Immature natural killer cell (primary cell): ENCODE measurements at regions not wholly inside any gene's neighbourhood (a gene's known extent, or its start where the extent isn't known, plus 50 kb on each side); places are given as distances from the start of the nearest gene placed in this dataset.

ENCODE experiments used
- DNase-seq, 3 donors: peaks; one replicate each; pipeline ENCODE4 v3.0.0; 2022; ENCODE audit warnings: mixed read lengths in 1 of 3
- H3K27ac Mint-ChIP-seq, 6 donors: one replicate each; pipeline ENCODE4 v1.8.0; 2020; ENCODE audit warnings: mixed read lengths in 6 of 6, mild to moderate bottlenecking in 5 of 6, inconsistent platforms in 4 of 6, moderate library complexity in 3 of 6
- H3K27me3 Mint-ChIP-seq, 3 donors: one replicate each; pipeline ENCODE4 v1.8.0; 2020 to 2021; ENCODE audit warnings: low read depth in 3 of 3, mild to moderate bottlenecking in 3 of 3, mixed read lengths in 3 of 3, moderate library complexity in 3 of 3, inconsistent platforms in 1 of 3
- H3K36me3 Mint-ChIP-seq, 3 donors: one replicate each; pipeline ENCODE4 v1.8.0; 2020; ENCODE audit warnings: mixed read lengths in 3 of 3, inconsistent platforms in 2 of 3, mild to moderate bottlenecking in 2 of 3
- H3K4me1 Mint-ChIP-seq, 2 donors: one replicate each; pipeline ENCODE4 v1.8.0; 2020; ENCODE audit warnings: inconsistent platforms in 2 of 2, mild to moderate bottlenecking in 2 of 2, mixed read lengths in 2 of 2, moderate library complexity in 1 of 2
- H3K4me3 Mint-ChIP-seq, 5 donors: one replicate each; pipeline ENCODE4 v1.8.0; 2020; ENCODE audit warnings: mild to moderate bottlenecking in 5 of 5, mixed read lengths in 5 of 5, inconsistent platforms in 3 of 5, moderate library complexity in 3 of 5
- H3K9me3 Mint-ChIP-seq, 6 donors: one replicate each; pipeline ENCODE4 v1.8.0; 2020; ENCODE audit warnings: mild to moderate bottlenecking in 6 of 6, mixed read lengths in 6 of 6, inconsistent platforms in 4 of 6, moderate library complexity in 3 of 6

- Mint-ChIP-seq H3K9me3 (peaks cover 0 to 10% (median 3%) of the 10 kb centered on the region in 6 donors), H3K4me3 (no peak overlapping the region), H3K27me3 (no peaks in the 10 kb centered on the region), H3K4me1 (no peaks in the 10 kb centered on the region), H3K36me3 (no peaks in the 10 kb centered on the region), H3K27ac (no peak overlapping the region)
- no peak for DNase-seq
These were observed 886.8 kb upstream of the SEMA6A start for GRCh38 chr5:117461403-117461802.

GRCh38 chr5:117457656-117458055 lies 883.0 kb upstream of the SEMA6A start:
- Mint-ChIP-seq H3K27me3 (no peaks in the 10 kb centered on the region), H3K4me3 (no peak overlapping the region), H3K4me1 (no peaks in the 10 kb centered on the region), H3K36me3 (no peaks in the 10 kb centered on the region), H3K27ac (no peak overlapping the region), H3K9me3 (peaks cover 0 to 8% (median 1%) of the 10 kb centered on the region in 6 donors)
- DNase-seq, result no peak

- Mint-ChIP-seq H3K4me1 (no peaks in the 10 kb centered on the region), H3K4me3 (no peak overlapping the region), H3K9me3 (peaks cover 0 to 8% (median 1%) of the 10 kb centered on the region in 6 donors), H3K36me3 (no peaks in the 10 kb centered on the region), H3K27ac (no peak overlapping the region), H3K27me3 (no peaks in the 10 kb centered on the region)
- DNase-seq, result no peak
These were observed 882.3 kb upstream of the SEMA6A start for GRCh38 chr5:117456866-117457470.

- H3K36me3 Mint-ChIP-seq, result no peaks in the 10 kb centered on the region
- no peaks in the 10 kb centered on the region for H3K27me3 Mint-ChIP-seq
- no peak for DNase-seq
- H3K9me3 Mint-ChIP-seq, result peaks cover 0 to 6% (median under 1%) of the 10 kb centered on the region in 6 donors
- H3K4me1 Mint-ChIP-seq, result no peaks in the 10 kb centered on the region
- H3K27ac Mint-ChIP-seq, result no peak overlapping the region
- peak overlapping the region in 4 of 5 donors; percentile 19 to 68 (median 40) for H3K4me3 Mint-ChIP-seq
These were observed 880.9 kb upstream of the SEMA6A start for GRCh38 chr5:117455236-117456233.

- peak overlapping the region in 4 of 5 donors; percentile 19 to 68 (median 40) for H3K4me3 Mint-ChIP-seq
- H3K4me1 Mint-ChIP-seq, result no peaks in the 10 kb centered on the region
- no peaks in the 10 kb centered on the region for H3K36me3 Mint-ChIP-seq
- H3K27ac Mint-ChIP-seq, result no peak overlapping the region
- peak; percentile 10 to 35 (median 22) for DNase-seq
- H3K9me3 Mint-ChIP-seq, result peaks cover 0 to 6% (median 0%) of the 10 kb centered on the region in 6 donors
- H3K27me3 Mint-ChIP-seq, result no peaks in the 10 kb centered on the region
These were observed 880.1 kb upstream of the SEMA6A start for GRCh38 chr5:117454716-117455212.

- H3K9me3 Mint-ChIP-seq, result peaks cover 0 to 12% (median 4%) of the 10 kb centered on the region in 6 donors
- H3K27me3 Mint-ChIP-seq, result no peaks in the 10 kb centered on the region
- H3K36me3 Mint-ChIP-seq, result no peaks in the 10 kb centered on the region
- no peak overlapping the region for H3K4me3 Mint-ChIP-seq
- no peak for DNase-seq
- no peaks in the 10 kb centered on the region for H3K4me1 Mint-ChIP-seq
- H3K27ac Mint-ChIP-seq, result no peak overlapping the region
These were observed 862.2 kb upstream of the SEMA6A start for GRCh38 chr5:117436846-117437245.

- DNase-seq, result no peak
- no peaks in the 10 kb centered on the region for H3K4me1 Mint-ChIP-seq
- no peak overlapping the region for H3K27ac Mint-ChIP-seq
- H3K9me3 Mint-ChIP-seq, result peaks cover 0 to 16% (median 4%) of the 10 kb centered on the region in 6 donors
- no peaks in the 10 kb centered on the region for H3K27me3 Mint-ChIP-seq
- H3K4me3 Mint-ChIP-seq, result no peak overlapping the region
- H3K36me3 Mint-ChIP-seq, result no peaks in the 10 kb centered on the region
These were observed 860.6 kb upstream of the SEMA6A start for GRCh38 chr5:117435203-117435602.

- H3K4me3 Mint-ChIP-seq, result no peak overlapping the region
These were observed 859.6 kb upstream of the SEMA6A start for GRCh38 chr5:117434254-117434653.

GRCh38 chr5:117433818-117434217 lies 859.2 kb upstream of the SEMA6A start:
- no peaks in the 10 kb centered on the region for H3K36me3 Mint-ChIP-seq
- no peak overlapping the region for H3K4me3 Mint-ChIP-seq
- no peak overlapping the region for H3K27ac Mint-ChIP-seq

More at GRCh38 chr5:117434254-117434653, 859.6 kb upstream of the SEMA6A start:
- Mint-ChIP-seq H3K4me1 (no peaks in the 10 kb centered on the region), H3K36me3 (no peaks in the 10 kb centered on the region), H3K27me3 (no peaks in the 10 kb centered on the region), H3K9me3 (peaks cover 0 to 16% (median 3%) of the 10 kb centered on the region in 6 donors), H3K27ac (no peak overlapping the region)
- DNase-seq, result no peak

GRCh38 chr5:117431091-117431490 lies 856.5 kb upstream of the SEMA6A start:
- Mint-ChIP-seq H3K27ac (no peak overlapping the region), H3K4me3 (no peak overlapping the region), H3K36me3 (no peaks in the 10 kb centered on the region), H3K27me3 (no peaks in the 10 kb centered on the region), H3K4me1 (no peaks in the 10 kb centered on the region), H3K9me3 (peaks cover 2 to 20% (median 10%) of the 10 kb centered on the region in 6 donors)
- no peak for DNase-seq

More at GRCh38 chr5:117433818-117434217, 859.2 kb upstream of the SEMA6A start:
- peaks cover 0 to 16% (median 2%) of the 10 kb centered on the region in 6 donors for H3K9me3 Mint-ChIP-seq
- no peak for DNase-seq
- no peaks in the 10 kb centered on the region for H3K27me3 Mint-ChIP-seq
- H3K4me1 Mint-ChIP-seq, result no peaks in the 10 kb centered on the region

- H3K36me3 Mint-ChIP-seq, result no peaks in the 10 kb centered on the region
- no peaks in the 10 kb centered on the region for H3K4me1 Mint-ChIP-seq
- H3K27me3 Mint-ChIP-seq, result no peaks in the 10 kb centered on the region
- no peak overlapping the region for H3K4me3 Mint-ChIP-seq
- H3K9me3 Mint-ChIP-seq, result peaks cover 7 to 24% (median 15%) of the 10 kb centered on the region in 6 donors
- H3K27ac Mint-ChIP-seq, result no peak overlapping the region
- no peak for DNase-seq
These were observed 850.5 kb upstream of the SEMA6A start for GRCh38 chr5:117425163-117425562.

GRCh38 chr5:117424559-117424958 lies 849.9 kb upstream of the SEMA6A start:
- Mint-ChIP-seq H3K4me1 (no peaks in the 10 kb centered on the region), H3K27ac (no peak overlapping the region), H3K27me3 (no peaks in the 10 kb centered on the region), H3K36me3 (no peaks in the 10 kb centered on the region), H3K9me3 (peaks cover 7 to 24% (median 16%) of the 10 kb centered on the region in 6 donors), H3K4me3 (no peak overlapping the region)
- no peak for DNase-seq

GRCh38 chr5:117417501-117417900 lies 842.9 kb upstream of the SEMA6A start:
- DNase-seq, result no peak
- Mint-ChIP-seq H3K4me3 (no peak overlapping the region), H3K27ac (no peak overlapping the region), H3K36me3 (no peaks in the 10 kb centered on the region), H3K4me1 (no peaks in the 10 kb centered on the region), H3K27me3 (no peaks in the 10 kb centered on the region), H3K9me3 (peaks cover 5 to 29% (median 11%) of the 10 kb centered on the region in 6 donors)

- Mint-ChIP-seq H3K27ac (no peak overlapping the region), H3K4me3 (no peak overlapping the region)
- DNase-seq, result no peak
These were observed 840.3 kb upstream of the SEMA6A start for GRCh38 chr5:117414926-117415325.

More at GRCh38 chr5:117414926-117415325, 840.3 kb upstream of the SEMA6A start:
- H3K27me3 Mint-ChIP-seq, result no peaks in the 10 kb centered on the region
- no peaks in the 10 kb centered on the region for H3K36me3 Mint-ChIP-seq
- no peaks in the 10 kb centered on the region for H3K4me1 Mint-ChIP-seq
- peaks cover 2 to 19% (median 12%) of the 10 kb centered on the region in 6 donors for H3K9me3 Mint-ChIP-seq
